Heart right ventricle (tissue), 16 donors: ENCODE measurements at regions not wholly inside any gene's neighbourhood (a gene's known extent, or its start where the extent isn't known, plus 50 kb on each side); places are given as distances from the start of the nearest gene placed in this dataset.

Experiments
- ATAC-seq, 8 donors: fragments of 200-7000 bp; cut with Tn5 transposase; one replicate each; pipeline ENCODE4 v1.9.1; 2020; ENCODE audit warnings: mild to moderate bottlenecking in 8 of 8, moderate library complexity in 8 of 8, moderate number of reproducible peaks in 1 of 8
- DNase-seq, 2 donors: peaks; one replicate each; pipeline ENCODE4 v3.0.0-alpha.2; 2020
- H3K27ac ChIP-seq, 10 donors: fragments of 200-600 bp; sonication (generic) in 2 of 10; one replicate each; pipeline versions ENCODE4 v1.5.0 to v1.8.0; 2020 to 2022; ENCODE audit warnings: mild to moderate bottlenecking in 3 of 10
- H3K27me3 ChIP-seq, 7 donors: fragments of 200-600 bp; one replicate each; pipeline ENCODE4 v1.8.0; 2021 to 2022; ENCODE audit warnings: mild to moderate bottlenecking in 2 of 7
- H3K36me3 ChIP-seq, 9 donors: fragments of 200-600 bp; sonication (generic) in 1 of 9; one replicate each; pipeline versions ENCODE4 v1.5.0 to v1.8.0; 2020 to 2022; ENCODE audit warnings: mild to moderate bottlenecking in 2 of 9
- H3K4me1 ChIP-seq, 9 donors: fragments of 200-600 bp; sonication (generic) in 1 of 9; one replicate each; pipeline versions ENCODE4 v1.5.0 to v1.8.0; 2020 to 2022; ENCODE audit warnings: mild to moderate bottlenecking in 4 of 9
- H3K4me3 ChIP-seq, 10 donors: fragments of 200-600 bp; sonication (generic) in 2 of 10; one replicate each; pipeline versions ENCODE4 v1.5.0 to v1.8.0; 2020 to 2022; ENCODE audit warnings: mild to moderate bottlenecking in 7 of 10, moderate library complexity in 2 of 10
- H3K9me3 ChIP-seq, 11 donors: fragments of 200-600 bp in 10 of 11; sonication (generic) in 2 of 11; one replicate each; pipeline versions ENCODE4 v1.5.0 to v1.8.0; 2013 to 2022; ENCODE audit warnings: mild to moderate bottlenecking in 2 of 11, control low read depth in 1 of 11, moderate library complexity in 1 of 11
- CTCF ChIP-seq, 9 donors: fragments of 200-600 bp; sonication (generic) in 2 of 9; IDR thresholded peaks; one replicate each; pipeline versions ENCODE4 v1.5.0 to v1.8.0; 2021 to 2022; ENCODE audit warnings: antibody characterized with exemption in 9 of 9, mild to moderate bottlenecking in 5 of 9, moderate library complexity in 1 of 9
- WGBS, 2 donors: extraction: QIAGEN DNeasy Blood & Tissue Kit; methylation state at CpG; one replicate each; pipeline ENCODE4 v1.1.7; 2013; ENCODE audit warnings: inconsistent platforms in 1 of 2; 5-methylcytosine and 5-hydroxymethylcytosine counted together
- intact Hi-C, 10 donors: fragments of 100-400 bp; cut with DNase I; formaldehyde crosslinking; loops; one replicate each; pipeline versions ENCODE4 v1.11.1 to v1.14.2; 2022
- donor health status: Arrhythmogenic right ventricular cardiomyopathy.
- donor health status: ischemic (EF 13 %, LVEDD 7.1; RV severe dilation, severe dysfunction).
- donor health status: healthy with polysubstance abuse.
- donor health status: DM: no; HTN: yes; CAD: no.
- donor health status: DM: no; HTN: no; CAD: no.
- donor health status: ischemic (EF 25% LVEDD 6.9; RV normal size, moderate dysfunction).
- donor health status: ischemic (EF 25% LVEDD 5.7; RV mildly dilated, moderate dysfunction).
- donor health status: healthy.
- donor health status: DM: yes; HTN: yes; CAD: no.
- donor health status: Ischemic cardiomyopathy.
- donor health status: ischemic (EF 35%, LVEDD 5.7; RV mildly dilated, moderate dysfunction).
- donor health status: nonischemic (EF 11% LVEDD 7.7; RV severe dilation, severe dysfunction).
- donor health status: DM: yes; HTN: yes; CAD: no.
- donor health status: PGD.
- donor health status: ischemic (EF 29% LVEDD 5.4; RV normal size, mild dysfunction).
- donor health status: nonischemic (EF 23%, LVEDD 6.1; RV moderate dilation, normal function).

DNA sequence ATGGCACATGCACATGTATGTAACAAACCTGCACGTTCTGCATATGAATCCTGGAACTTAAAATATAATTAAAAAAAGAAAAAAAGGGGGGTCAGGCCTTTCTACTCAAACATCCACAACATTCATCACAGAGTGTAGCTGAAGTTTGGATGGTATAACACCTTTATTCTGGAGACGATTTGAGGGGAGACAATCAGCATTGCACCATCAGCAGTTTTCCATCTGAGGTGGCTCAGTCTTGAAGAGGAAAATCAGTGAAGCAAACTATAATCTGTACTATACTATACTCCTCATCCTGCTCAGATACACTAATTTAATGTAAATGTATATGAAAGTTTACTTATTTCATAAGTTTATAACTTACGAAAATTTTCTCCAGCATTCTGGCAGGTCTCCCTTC, 969.7 kb downstream of the SLITRK1 start:
- WGBS, 2 donors, result 75 to 81% methylated on average over 3 of the region's 3 CpGs
- Histone ChIP-seq H3K4me3 (no peak overlapping the region), H3K9me3 (peaks cover 0 to 5% (median 0%) of the 10 kb centered on the region in 11 donors), H3K4me1 (no peaks in the 10 kb centered on the region), H3K36me3 (no peaks in the 10 kb centered on the region), H3K27ac (no peak overlapping the region), H3K27me3 (no peaks in the 10 kb centered on the region)
- no peak for DNase-seq
- no peak for ATAC-seq
- no peak for TF ChIP-seq CTCF (IDR thresholded peaks at IDR 0.05)
- intact Hi-C loops, result no loop called here

DNA sequence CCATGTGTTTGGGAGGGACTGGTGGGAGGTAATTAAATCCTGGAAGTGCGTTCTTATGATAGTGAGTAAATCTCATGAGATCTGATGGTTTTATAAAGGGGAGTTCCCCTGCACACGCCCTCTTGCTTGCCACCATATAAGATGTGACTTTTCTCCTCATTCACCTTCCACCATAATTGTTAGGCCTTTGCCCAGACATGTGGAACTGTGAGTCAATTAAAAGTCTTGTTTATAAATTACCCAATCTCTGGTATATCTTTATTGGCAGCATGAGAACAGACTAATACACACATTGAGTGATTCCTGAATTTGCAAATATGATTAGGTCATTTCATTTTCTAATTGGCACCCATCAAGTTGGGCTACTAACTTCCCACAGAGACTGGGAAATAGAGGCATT, 977.2 kb downstream of the SLITRK1 start:
- no peak for ATAC-seq
- Histone ChIP-seq H3K27me3 (no peaks in the 10 kb centered on the region), H3K4me3 (no peak overlapping the region), H3K27ac (no peak overlapping the region), H3K9me3 (peaks cover 0 to 3% (median 0%) of the 10 kb centered on the region in 11 donors), H3K36me3 (no peaks in the 10 kb centered on the region), H3K4me1 (no peaks in the 10 kb centered on the region)
- no peak for TF ChIP-seq CTCF (IDR thresholded peaks at IDR 0.05)
- no peak for DNase-seq
- WGBS, 2 donors, result 67 to 81% methylated on average over 2 of the region's 2 CpGs
- intact Hi-C loops, result no loop called here

DNA sequence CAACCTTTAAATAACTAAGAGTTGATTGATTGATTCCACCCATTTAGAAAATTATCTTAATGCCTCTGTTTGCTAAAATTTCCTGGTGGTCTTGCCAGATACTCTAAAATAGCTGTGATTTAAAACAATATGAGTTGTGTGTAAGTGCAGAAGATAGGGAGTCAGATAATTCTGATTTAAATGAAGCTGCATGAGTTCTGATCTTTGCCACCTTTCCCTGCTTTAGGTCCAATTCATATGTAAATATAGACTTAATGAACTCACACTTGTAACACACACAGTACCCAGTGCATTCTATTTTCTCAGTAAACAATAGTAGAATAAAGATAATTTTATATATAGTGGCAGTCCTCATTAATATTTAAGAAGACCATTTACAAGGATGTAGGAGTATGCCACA, 981.8 kb downstream of the SLITRK1 start:
- no peak overlapping the region for H3K4me3 ChIP-seq
- no peaks in the 10 kb centered on the region for H3K4me1 ChIP-seq
- H3K27me3 ChIP-seq, result no peaks in the 10 kb centered on the region
- TF ChIP-seq CTCF (IDR thresholded peaks at IDR 0.05), result no peak
- DNase-seq (no peak), ATAC-seq (no peak)
- peaks cover 0 to 30% (median 0%) of the 10 kb centered on the region in 11 donors for H3K9me3 ChIP-seq
- no peak overlapping the region for H3K27ac ChIP-seq
- no peaks in the 10 kb centered on the region for H3K36me3 ChIP-seq
- intact Hi-C loops, result loop anchor here in 1 of 10 donors (5.0 kb wide), 1 partner anchor 843 kb away; no protein-coding TSS in a partner anchor

GRCh38 chr13:82898586-82898985, 983.7 kb downstream of the SLITRK1 start:
- no peak for DNase-seq
- Histone ChIP-seq H3K9me3 (peaks cover 0 to 30% (median 0%) of the 10 kb centered on the region in 11 donors), H3K4me3 (no peak overlapping the region), H3K4me1 (no peaks in the 10 kb centered on the region), H3K36me3 (no peaks in the 10 kb centered on the region), H3K27ac (no peak overlapping the region), H3K27me3 (no peaks in the 10 kb centered on the region)
- TF ChIP-seq CTCF (IDR thresholded peaks at IDR 0.05), result no peak
- intact Hi-C loops, result no loop called here
- 77 to 79% methylated on average over 3 of the region's 3 CpGs for WGBS, 2 donors
- ATAC-seq, result no peak

DNA sequence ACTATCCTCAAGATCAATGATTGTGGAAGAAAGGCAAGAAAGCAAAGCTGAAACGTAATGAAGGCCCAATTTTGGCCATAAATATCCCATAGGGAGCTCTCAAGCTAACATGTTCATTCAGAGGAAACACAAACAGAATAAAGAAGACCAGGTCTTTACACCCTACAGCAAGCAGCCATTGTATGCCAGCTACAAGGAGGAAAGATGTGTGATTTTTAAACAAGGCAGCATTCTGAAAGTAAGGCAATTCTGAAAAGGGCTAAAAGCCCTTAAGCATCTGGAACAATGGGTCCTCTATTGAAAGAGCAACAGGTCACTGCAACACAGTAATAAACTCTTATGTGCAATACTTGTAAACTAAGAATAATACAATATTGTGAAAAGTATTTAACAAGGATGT, 1002.4 kb downstream of the SLITRK1 start:
- no peak for TF ChIP-seq CTCF (IDR thresholded peaks at IDR 0.05)
- DNase-seq, result no peak
- ATAC-seq, result no peak
- H3K36me3 ChIP-seq, result no peaks in the 10 kb centered on the region
- H3K27ac ChIP-seq, result no peak overlapping the region
- no peak overlapping the region for H3K4me3 ChIP-seq
- H3K9me3 ChIP-seq, result no peaks in the 10 kb centered on the region
- intact Hi-C loops, result no loop called here
- no peaks in the 10 kb centered on the region for H3K4me1 ChIP-seq
- no peaks in the 10 kb centered on the region for H3K27me3 ChIP-seq
- WGBS, 2 donors, result 48 to 68% methylated on average over 1 of the region's 1 CpG
